Neural cell (in vitro differentiated cells): ENCODE measurements at regions not wholly inside any gene's neighbourhood (a gene's known extent, or its start where the extent isn't known, plus 50 kb on each side); places are given as distances from the start of the nearest gene placed in this dataset.

Experiments used
- CTCF ChIP-seq: fragments of 450-650 bp; IDR thresholded peaks from 2 replicates; pipeline ENCODE4 v1.5.1; 2014; ENCODE audit warnings: antibody characterized with exemption, mild to moderate bottlenecking, moderate library complexity; ENCODE audit not compliant: poor library complexity, severe bottlenecking
- POLR2AphosphoS5 ChIP-seq: IDR thresholded peaks from 2 replicates; pipeline ENCODE4 v1.6.1; 2012
- RAD21 ChIP-seq: fragments of 450-650 bp; conservative IDR thresholded peaks from 2 replicates; pipeline ENCODE4 v1.6.1; 2014; ENCODE audit warnings: antibody characterized with exemption, mild to moderate bottlenecking, moderate library complexity
- TAF1 ChIP-seq: IDR thresholded peaks from 2 replicates; pipeline ENCODE4 v1.6.1; 2012; ENCODE audit warnings: low read depth

GRCh38 chr13:39941911-39942551 is 286.6 kb downstream of the COG6 start:
- TF ChIP-seq CTCF, result no peak
- no peak for TF ChIP-seq RAD21
- TF ChIP-seq POLR2AphosphoS5, result no peak
- no peak for TF ChIP-seq TAF1
